B cell (primary cell): ENCODE measurements at regions not wholly inside any gene's neighbourhood (a gene's known extent, or its start where the extent isn't known, plus 50 kb on each side); places are given as distances from the start of the nearest gene placed in this dataset.

ENCODE experiments used
- EZH2 ChIP-seq: IDR thresholded peaks from 2 replicates; pipeline ENCODE4 v1.6.1; 2012; ENCODE audit warnings: borderline replicate concordance, low read depth, mild to moderate bottlenecking, moderate library complexity, low read length; ENCODE audit not compliant: insufficient read depth, poor library complexity, severe bottlenecking
- TF ChIP-seq, protein P1 (sequence below): fragments of 200-600 bp; IDR thresholded peaks from one replicate; pipeline ENCODE4 v1.8.0; 2022; ENCODE audit warnings: antibody characterized with exemption, mild to moderate bottlenecking

GRCh38 chr18:2258954-2259353 is 312.4 kb downstream of the METTL4 start:
- TF ChIP-seq, protein P1, sequence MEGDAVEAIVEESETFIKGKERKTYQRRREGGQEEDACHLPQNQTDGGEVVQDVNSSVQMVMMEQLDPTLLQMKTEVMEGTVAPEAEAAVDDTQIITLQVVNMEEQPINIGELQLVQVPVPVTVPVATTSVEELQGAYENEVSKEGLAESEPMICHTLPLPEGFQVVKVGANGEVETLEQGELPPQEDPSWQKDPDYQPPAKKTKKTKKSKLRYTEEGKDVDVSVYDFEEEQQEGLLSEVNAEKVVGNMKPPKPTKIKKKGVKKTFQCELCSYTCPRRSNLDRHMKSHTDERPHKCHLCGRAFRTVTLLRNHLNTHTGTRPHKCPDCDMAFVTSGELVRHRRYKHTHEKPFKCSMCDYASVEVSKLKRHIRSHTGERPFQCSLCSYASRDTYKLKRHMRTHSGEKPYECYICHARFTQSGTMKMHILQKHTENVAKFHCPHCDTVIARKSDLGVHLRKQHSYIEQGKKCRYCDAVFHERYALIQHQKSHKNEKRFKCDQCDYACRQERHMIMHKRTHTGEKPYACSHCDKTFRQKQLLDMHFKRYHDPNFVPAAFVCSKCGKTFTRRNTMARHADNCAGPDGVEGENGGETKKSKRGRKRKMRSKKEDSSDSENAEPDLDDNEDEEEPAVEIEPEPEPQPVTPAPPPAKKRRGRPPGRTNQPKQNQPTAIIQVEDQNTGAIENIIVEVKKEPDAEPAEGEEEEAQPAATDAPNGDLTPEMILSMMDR = no peak
- TF ChIP-seq EZH2 = no peak
